ENCODE measurements at regions not wholly inside any gene's neighbourhood (a gene's known extent, or its start where the extent isn't known, plus 50 kb on each side); places are given as distances from the start of the nearest gene placed in this dataset.

GRCh38 chr3:150268426-150269391 lies 139.4 kb upstream of the TSC22D2 start:
- no peak for DNase-seq (ENCODE audit: low spot score)

- DNase-seq (ENCODE audit: low spot score) = no peak
Observed at GRCh38 chr3:150267288-150267687, 140.8 kb upstream of the TSC22D2 start.

GRCh38 chr3:150265305-150265704 lies 142.8 kb upstream of the TSC22D2 start:
- no peak for DNase-seq (ENCODE audit: low spot score)

- no peak for DNase-seq (ENCODE audit: low spot score)
Observed at GRCh38 chr3:150264561-150265279, 143.4 kb upstream of the TSC22D2 start.

- no peak for DNase-seq (ENCODE audit: low spot score)
Observed at GRCh38 chr3:150261958-150262357, 146.1 kb upstream of the TSC22D2 start.

- no peak for DNase-seq (ENCODE audit: low spot score)
Observed at GRCh38 chr3:150261418-150261817, 146.7 kb upstream of the TSC22D2 start.

- DNase-seq (ENCODE audit: low spot score) = no peak
Observed at GRCh38 chr3:150260398-150260710, 147.7 kb upstream of the TSC22D2 start.

GRCh38 chr3:150259526-150260397 lies 148.3 kb upstream of the TSC22D2 start:
- no peak for DNase-seq (ENCODE audit: low spot score)

- no peak for DNase-seq (ENCODE audit: low spot score)
Observed at GRCh38 chr3:150256782-150257181, 151.3 kb upstream of the TSC22D2 start.

- no peak for DNase-seq (ENCODE audit: low spot score)
Observed at GRCh38 chr3:150256318-150256717, 151.8 kb upstream of the TSC22D2 start.

GRCh38 chr3:150255826-150256225 lies 152.3 kb upstream of the TSC22D2 start:
- DNase-seq (ENCODE audit: low spot score) = no peak

GRCh38 chr3:150255413-150255812 lies 152.7 kb upstream of the TSC22D2 start:
- no peak for DNase-seq (ENCODE audit: low spot score)

- DNase-seq (ENCODE audit: low spot score) = no peak
Observed at GRCh38 chr3:150254309-150254708, 153.8 kb upstream of the TSC22D2 start.

- DNase-seq (ENCODE audit: low spot score) = no peak
Observed at GRCh38 chr3:150253622-150254021, 154.5 kb upstream of the TSC22D2 start.

- DNase-seq (ENCODE audit: low spot score) = no peak
Observed at GRCh38 chr3:150252462-150252861, 155.6 kb upstream of the TSC22D2 start.

- no peak for DNase-seq (ENCODE audit: low spot score)
Observed at GRCh38 chr3:150251187-150252062, 156.7 kb upstream of the TSC22D2 start.

GRCh38 chr3:150249779-150250470 lies 158.2 kb upstream of the TSC22D2 start:
- DNase-seq (ENCODE audit: low spot score) = no peak

- no peak for DNase-seq (ENCODE audit: low spot score)
Observed at GRCh38 chr3:150248888-150249681, 159.0 kb upstream of the TSC22D2 start.

GRCh38 chr3:150248116-150248887 lies 159.8 kb upstream of the TSC22D2 start:
- no peak for DNase-seq (ENCODE audit: low spot score)
